Activated CD4-positive, alpha-beta T cell treated with anti-CD3 and anti-CD28 coated beads, Interleukin-2, Interleukin-4, amounts not matched to agents 100 ng/mL and 50 ng/mL, durations not matched to agents 16 hours and 8 hours (primary cell): ENCODE measurements at regions not wholly inside any gene's neighbourhood (a gene's known extent, or its start where the extent isn't known, plus 50 kb on each side); places are given as distances from the start of the nearest gene placed in this dataset.

Source experiments
- DNase-seq: peaks from one replicate; pipeline ENCODE4 v3.0.0-alpha.2; 2020; ENCODE audit warnings: low spot score

GRCh38 chr2:150051004-150051403 is 436.5 kb downstream of the RND3 start:
- no peak for DNase-seq

DNA sequence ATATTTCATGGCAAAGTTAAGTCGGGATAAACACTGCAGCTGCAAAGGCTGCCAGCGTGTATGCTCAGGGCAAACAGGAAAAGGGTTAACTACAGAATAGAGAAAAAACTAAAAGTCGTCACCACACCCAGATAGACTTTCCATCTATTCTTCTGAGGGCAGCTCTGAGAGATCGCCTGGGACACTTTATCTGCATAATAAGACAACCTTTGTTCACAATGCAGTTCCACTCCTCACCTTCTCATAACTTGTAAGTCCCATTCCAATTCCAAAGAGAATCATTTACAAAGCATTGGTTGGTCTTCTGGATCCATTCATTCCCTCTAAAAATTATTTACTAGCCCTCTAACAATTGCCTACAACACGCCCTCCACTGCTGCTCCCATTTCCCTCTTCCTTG is 437.4 kb downstream of the RND3 start:
- DNase-seq, result no peak

GRCh38 chr2:150047620-150048222 is 439.7 kb downstream of the RND3 start:
- DNase-seq, result no peak

DNA sequence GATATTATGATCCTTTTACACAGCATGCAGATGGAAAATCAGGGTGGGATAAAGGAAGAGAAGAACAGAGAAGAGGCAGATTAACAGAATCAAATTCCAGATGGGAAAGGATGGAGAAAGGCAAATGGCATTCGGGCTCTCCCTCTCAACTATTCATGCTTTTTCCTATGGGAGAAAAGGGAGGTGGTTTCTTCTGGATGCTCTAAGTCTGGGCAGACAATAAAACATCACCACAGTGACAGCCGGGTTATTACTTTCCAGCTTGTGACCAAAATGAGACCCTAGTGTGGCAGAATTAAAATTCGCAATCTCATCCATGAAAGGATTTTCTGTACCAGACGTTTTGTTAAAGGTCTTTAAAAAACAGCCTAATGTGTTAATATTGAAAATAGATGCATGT is 440.7 kb downstream of the RND3 start:
- no peak for DNase-seq

DNA sequence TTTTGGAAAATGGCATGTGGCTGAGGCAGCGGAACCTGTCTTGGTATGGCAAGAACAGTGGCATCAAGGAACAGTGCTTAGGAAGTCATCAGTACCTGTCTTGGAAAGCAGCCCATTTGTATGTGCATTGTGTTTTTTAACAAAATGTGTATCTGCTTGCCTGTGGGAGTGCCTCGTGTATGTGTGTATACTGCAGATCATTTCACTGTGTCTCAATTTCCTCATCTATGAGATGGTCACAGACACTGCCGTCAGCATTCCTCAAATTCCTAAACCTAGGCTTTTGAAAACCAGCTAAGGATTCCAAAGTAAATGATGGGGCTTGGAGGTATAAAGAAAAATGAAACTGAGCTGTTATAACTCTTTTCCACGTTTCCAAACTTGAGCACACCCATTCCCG is 441.3 kb downstream of the RND3 start:
- no peak for DNase-seq

- no peak for DNase-seq
Observed at GRCh38 chr2:150045601-150046000, 441.9 kb downstream of the RND3 start.

DNA sequence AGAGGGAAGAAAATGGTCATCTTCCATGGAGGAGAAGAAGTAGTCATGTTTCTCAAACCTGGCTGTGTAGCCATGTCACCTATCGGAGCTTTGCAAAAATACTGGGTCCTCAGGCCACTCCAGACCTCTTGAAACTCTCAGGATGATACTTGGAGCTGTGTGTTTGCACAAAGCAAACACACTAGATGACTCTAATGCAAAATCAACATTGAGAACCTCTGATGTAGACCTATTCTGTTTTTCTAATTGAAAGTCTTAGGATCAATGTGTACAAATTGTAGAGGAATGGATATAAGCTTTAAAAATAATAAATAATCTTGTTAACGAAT is 444.3 kb downstream of the RND3 start:
- DNase-seq, result no peak

DNA sequence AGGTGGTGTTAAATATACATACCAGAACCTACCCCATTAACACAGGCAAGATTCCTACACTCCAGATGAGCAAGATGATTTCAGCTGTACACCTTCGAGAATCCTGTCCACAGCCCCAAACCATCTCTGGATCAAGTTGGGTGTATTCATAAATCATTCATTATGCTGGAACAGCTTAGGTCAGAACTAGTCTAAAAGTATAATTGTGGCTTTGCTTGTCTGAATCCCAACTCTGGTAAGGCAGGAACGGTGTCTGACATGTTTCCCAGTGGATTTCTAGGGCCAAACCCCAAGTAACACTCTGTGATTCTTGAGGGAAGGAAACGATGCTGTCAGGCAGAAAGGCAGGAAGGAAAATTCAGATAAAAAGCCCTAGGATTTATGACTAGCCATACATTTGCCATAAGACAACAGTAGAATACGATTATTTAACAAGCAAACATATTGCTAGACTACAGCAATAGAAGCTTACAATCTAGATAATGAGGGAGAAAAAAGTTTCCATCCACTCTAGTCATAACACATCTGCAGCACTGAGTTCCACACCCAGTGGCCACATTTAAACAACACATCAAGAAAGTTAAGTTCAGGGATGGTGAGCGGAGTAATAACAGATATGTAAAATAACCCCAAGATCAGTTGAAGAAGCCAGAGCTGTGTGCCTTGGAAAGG is 444.8 kb downstream of the RND3 start:
- no peak for DNase-seq

- no peak for DNase-seq
Observed at GRCh38 chr2:150041722-150042425, 445.6 kb downstream of the RND3 start.

DNA sequence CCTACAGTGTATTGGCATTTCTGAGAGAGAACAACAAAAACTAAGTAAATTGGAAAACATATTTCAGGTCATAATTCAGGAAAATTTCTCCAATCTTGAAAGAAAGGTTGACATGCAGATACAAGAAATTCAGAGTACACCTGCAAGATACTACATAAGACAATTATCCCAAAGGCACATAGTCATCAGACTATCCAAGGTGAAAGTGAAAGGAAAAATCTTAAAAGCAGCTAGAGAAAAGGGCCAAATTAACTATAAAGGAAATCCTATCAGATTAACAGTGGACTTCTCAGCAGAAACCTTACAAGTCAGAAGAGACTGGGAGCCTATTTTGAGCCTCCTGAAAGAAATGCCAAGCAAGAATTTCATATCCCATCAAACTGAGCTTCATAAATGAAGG is 449.0 kb upstream of the MMADHC start:
- DNase-seq, result no peak

GRCh38 chr2:150034665-150035064 is 447.1 kb upstream of the MMADHC start:
- DNase-seq, result no peak

- no peak for DNase-seq
Observed at GRCh38 chr2:150030436-150031190, 443.0 kb upstream of the MMADHC start.

- DNase-seq, result no peak
Observed at GRCh38 chr2:150028322-150028721, 440.7 kb upstream of the MMADHC start.

- no peak for DNase-seq
Observed at GRCh38 chr2:150027164-150027563, 439.6 kb upstream of the MMADHC start.

DNA sequence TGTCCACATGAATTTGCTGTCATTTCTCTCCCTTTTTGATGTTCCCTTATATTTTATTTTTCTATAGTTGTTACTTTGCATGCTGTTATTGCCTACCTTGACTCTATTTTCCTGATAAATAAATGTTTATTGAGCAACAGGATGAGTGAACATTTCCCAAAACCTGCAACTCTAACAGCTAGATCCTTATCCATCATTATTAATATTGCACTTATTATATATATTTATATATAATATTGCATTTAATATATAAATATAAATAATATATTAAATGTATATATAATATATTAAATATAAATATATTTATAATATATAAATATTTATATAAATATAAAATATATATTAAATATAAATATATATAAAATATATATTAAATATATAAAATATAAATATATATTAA is 436.1 kb upstream of the MMADHC start:
- no peak for DNase-seq

DNA sequence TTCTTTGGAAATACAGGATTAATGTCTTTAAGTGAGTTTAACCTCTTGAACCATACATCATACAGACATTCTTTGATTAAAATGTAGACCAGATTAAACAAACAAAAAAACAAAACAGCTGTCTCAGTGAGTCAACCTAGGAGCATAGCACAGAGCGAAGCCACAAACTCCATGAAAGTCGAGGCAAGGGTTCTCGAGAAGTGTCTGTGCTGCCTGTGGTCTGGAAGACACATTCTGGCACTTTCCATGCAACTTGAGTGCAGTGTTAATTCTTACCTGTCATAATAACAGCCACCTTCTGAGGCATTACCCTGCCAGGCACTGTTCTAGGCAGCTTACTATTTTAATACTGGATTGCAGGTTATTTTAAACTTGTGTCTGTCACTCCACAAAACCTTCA is 435.5 kb upstream of the MMADHC start:
- DNase-seq, result no peak

- DNase-seq, result no peak
Observed at GRCh38 chr2:150020937-150021673, 433.5 kb upstream of the MMADHC start.

GRCh38 chr2:150020221-150020620 is 432.6 kb upstream of the MMADHC start:
- no peak for DNase-seq

DNA sequence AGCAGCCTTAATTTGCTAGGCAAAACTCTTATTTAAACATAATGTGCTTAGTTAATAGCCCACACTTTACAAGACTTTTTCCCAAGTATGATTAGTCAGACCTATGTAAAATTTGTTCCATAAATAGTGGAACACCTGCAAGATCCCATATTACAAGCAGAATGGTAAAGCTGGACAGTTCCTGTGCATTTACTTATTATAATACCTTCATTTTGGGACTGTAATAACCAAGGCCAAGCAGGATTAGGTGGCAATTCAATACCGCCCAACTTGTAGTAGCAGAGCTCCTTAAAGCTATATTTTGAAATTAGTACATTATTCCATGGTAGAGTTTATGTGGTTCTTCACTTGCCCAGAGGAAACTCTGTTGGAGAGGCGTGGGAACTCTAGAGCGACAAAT is 431.5 kb upstream of the MMADHC start:
- DNase-seq, result no peak

DNA sequence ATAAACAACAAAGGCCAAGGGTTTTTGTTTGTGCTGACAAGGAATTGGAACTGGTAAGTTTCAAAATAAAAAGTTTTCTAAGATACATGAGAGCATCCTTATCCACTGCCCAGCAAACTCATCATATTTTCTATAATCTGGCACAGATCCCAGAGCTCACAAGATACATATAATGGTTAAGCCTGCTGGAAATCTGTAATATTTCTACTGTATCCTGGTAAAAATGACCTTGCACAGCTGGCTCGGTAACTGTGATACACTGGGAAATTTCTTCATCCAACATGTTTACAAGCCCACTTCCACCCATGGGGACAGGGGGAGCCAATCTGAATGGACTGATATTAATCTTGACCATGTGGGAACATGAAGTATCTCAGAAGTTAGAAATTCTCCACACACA is 425.4 kb upstream of the MMADHC start:
- DNase-seq, result no peak

DNA sequence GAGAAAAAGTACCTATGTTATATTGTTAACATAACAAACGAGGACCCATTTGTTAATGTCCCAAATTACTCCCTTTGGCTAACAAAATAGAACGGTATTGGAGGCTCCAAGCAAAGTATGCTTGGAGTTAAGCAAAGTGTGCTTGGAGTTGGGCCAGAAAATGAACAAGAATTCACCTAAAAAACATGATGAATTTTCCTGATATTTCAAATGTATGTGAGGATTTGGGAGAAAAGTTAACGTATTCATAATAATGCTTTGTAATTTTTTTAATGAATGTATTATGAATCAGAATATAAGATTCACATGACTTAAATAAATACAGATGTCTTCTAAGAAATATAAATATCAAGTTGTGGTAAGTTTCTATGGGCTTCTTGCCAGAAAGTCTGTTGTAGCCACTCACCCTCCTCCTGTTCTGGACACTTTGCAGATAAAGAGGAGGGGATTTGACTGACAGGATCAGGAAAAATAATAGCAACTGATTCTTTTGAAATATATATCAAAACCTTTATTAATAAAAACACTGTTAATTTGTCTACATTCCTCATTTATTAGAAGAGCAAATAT is 423.7 kb upstream of the MMADHC start:
- DNase-seq, result no peak

- no peak for DNase-seq
Observed at GRCh38 chr2:150008901-150009300, 421.3 kb upstream of the MMADHC start.
